Activated naive CD4-positive, alpha-beta T cell (primary cell): ENCODE measurements at regions not wholly inside any gene's neighbourhood (a gene's known extent, or its start where the extent isn't known, plus 50 kb on each side); places are given as distances from the start of the nearest gene placed in this dataset.

Source experiments
- DNase-seq, 4 experiments: peaks; one replicate each; lab custom pipeline; 2025; lab: John Stamatoyannopoulos, UW

- no peak for DNase-seq
Measured at GRCh38 chr9:118510711-118511110, 806.5 kb downstream of the TLR4 start.

GRCh38 chr9:118515947-118516346 is 811.7 kb downstream of the TLR4 start:
- no peak for DNase-seq

DNA sequence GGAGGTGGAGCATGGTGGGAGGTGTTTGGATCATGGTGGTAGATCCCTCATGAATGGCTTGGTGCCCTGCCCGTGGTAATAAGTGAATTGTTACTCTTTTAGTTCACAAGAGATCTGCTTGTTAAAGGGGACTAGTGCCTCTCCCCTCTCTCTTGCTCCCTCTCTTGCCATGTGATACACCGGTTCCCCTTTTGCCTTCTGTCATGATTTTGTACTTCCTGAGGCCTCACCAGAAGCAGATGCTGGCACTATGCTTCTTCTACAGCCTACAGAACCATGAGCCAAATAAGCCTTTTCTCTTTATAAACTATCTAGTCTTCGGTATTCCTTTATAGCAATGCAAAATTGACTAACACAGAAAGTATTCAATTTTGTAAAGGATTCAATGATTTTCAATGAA is 817.1 kb downstream of the TLR4 start:
- no peak for DNase-seq

GRCh38 chr9:118522093-118523028 is 818.2 kb downstream of the TLR4 start:
- no peak for DNase-seq

GRCh38 chr9:118527261-118527660 is 823.1 kb downstream of the TLR4 start:
- DNase-seq = no peak

DNA sequence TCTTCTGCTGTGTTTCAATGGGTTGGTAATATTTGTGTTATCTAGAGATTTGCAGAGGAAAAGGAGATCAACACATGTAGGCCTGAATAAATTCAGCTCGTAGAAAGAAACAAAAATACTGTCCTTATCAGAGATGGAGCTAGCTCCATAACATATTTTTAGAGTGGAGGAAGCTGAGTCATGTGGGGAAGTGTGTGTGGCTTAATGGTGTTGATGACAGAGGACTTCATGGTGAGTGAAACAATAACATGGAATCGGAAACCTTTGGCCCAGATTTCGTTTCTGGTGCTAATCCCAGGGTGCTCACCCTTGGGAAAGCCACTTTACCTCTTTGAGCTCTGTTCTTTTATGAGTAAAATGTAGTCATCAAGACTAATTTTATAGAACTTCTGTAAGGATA is 825.0 kb downstream of the TLR4 start:
- DNase-seq = no peak

DNA sequence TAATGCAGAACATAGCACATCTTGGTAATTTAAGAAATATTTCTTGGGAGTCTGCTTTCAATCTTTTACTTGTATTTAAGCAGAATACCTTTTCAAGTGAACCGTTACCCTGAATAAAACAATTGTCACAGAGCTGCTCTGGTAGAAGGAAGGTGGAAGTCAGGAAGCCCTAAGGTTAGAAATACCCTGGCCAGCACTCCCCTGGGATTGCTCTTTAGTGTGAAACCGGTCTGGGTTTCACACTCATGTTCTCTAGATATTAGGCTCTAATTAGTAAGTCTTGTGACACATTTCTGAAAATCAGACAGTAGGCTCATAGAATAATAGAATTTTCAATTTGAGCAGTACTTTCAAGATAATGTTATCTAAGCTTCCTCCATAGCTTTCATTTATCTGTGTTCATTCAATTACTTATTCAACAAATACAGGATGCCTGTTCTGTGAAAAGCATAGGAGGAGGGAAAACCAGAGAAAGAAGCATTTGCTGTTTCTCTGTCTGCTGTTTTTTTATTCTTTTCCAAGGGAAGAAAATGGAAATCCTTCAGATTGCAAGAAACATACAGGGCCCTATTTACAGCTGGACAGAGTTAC is 825.5 kb downstream of the TLR4 start:
- DNase-seq = no peak

DNA sequence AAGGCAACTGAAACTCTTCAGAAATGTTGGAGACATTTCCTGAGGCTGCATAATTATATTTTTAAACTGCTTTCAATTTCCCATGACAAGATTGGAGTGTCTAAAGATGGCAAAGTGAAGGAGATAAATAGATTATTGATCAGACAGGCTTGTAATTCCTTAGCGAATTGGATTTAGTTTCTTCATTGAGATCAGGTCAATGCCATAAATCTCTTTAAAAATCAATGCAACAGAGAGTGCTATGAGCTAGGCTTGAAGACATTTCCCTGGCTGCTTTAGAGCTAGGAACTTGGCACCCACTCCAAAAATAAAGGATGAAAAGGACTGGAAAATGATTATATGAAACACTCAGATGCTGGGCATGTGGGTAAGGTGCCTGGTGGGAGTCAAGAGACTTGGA is 828.4 kb downstream of the TLR4 start:
- DNase-seq = no peak

DNA sequence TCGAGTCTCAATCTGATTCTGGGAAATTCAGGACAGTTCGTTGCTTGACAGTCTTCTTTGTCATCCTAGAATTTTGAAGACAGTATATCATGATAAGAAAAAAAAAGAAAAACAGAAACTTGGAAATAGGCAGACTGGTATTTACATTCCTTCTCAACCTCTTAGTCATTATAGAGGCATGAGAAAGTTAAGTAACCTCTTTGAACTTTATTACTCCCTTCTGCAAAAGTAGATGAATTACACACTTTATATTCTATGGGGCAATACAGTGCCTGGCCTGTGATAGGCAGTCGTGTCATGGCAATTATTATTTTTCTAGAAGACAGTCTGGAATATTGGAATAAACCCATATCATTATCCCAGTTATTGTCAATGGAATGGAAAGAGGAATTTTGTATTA is 828.9 kb downstream of the TLR4 start:
- DNase-seq = no peak

DNA sequence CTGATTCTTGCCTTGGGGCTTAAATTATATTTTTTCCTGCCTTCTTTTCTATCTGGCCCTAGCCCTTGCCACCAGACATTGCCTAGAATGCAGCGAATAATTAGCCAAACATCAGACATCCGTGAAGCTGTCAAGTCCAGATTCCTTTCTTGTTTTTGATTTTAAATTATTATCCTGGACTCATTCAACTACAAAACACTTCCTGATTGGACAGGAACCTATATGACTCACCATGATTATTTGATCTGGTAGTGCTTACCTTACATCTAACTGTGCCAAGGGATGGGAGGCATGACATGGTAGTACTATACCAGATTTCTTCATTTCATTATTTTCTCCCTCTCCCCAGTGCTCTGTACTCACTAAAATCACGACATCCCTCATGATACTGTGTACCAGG is 829.6 kb downstream of the TLR4 start:
- no peak for DNase-seq

DNA sequence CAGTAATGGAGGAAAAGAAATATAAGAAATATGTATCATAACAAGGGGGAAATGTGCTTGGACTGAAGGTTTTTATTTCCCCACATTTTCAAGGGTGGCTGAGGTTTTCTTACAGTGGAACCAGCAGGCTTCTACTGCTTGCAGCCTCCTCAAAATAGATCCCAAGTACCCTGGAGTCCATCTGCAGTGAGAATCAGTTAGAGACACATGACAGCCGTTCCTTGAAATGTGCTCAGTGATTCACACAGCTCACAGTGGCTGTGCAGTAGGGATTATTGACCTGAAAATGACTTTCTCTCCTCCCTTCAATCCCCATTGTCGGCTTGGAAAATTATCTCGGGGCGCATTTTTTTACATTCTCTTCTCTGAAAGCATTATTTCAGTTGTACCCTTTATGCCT is 832.0 kb downstream of the TLR4 start:
- no peak for DNase-seq

GRCh38 chr9:118538959-118539358 is 830.3 kb downstream of the BRINP1 start:
- no peak for DNase-seq

DNA sequence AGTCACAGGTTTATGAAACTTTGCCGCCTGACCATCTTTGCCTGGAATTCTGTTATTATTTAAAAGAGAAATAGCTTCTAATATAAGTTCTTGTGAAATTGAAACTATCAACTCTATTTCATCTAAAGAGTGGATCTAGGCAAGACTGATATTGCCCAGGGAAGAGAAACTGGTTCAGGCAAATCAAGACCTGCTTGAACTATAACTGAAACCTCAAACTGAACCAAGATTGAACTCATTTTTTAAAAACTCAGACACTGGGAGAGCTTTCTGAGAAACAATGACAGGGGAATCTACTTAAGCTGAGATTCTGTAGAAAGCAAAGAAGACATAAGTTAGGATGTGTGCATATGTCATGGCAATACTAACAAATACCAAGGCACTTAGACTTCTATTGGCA is 815.8 kb downstream of the BRINP1 start:
- DNase-seq = no peak

GRCh38 chr9:118554987-118555386 is 814.2 kb downstream of the BRINP1 start:
- DNase-seq = no peak

- no peak for DNase-seq
Measured at GRCh38 chr9:118558026-118558425, 811.2 kb downstream of the BRINP1 start.

- DNase-seq = no peak
Measured at GRCh38 chr9:118558891-118559290, 810.3 kb downstream of the BRINP1 start.

GRCh38 chr9:118561051-118561450 is 808.2 kb downstream of the BRINP1 start:
- no peak for DNase-seq

- DNase-seq = no peak
Measured at GRCh38 chr9:118563677-118564076, 805.6 kb downstream of the BRINP1 start.

- no peak for DNase-seq
Measured at GRCh38 chr9:118567861-118568260, 801.4 kb downstream of the BRINP1 start.

GRCh38 chr9:118568704-118569103 is 800.5 kb downstream of the BRINP1 start:
- no peak for DNase-seq

DNA sequence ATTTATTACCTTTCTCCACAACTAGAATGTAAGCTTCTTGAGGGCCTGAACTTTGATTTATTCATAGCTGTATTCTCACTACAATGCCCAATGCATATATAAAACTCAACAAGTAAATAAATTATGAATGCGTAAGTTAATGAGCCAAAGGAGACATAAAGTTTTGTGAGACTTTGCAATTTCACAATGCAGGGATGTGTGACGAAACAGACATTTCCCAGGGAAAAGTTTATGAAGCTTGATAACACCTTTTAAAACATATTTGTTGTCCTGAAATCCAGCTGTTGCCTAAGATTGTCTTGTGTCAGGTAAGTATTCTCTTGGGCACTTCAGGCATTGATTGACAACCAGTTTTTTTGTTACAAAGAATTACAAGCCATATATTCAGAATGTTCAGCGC is 800.1 kb downstream of the BRINP1 start:
- DNase-seq = no peak

DNA sequence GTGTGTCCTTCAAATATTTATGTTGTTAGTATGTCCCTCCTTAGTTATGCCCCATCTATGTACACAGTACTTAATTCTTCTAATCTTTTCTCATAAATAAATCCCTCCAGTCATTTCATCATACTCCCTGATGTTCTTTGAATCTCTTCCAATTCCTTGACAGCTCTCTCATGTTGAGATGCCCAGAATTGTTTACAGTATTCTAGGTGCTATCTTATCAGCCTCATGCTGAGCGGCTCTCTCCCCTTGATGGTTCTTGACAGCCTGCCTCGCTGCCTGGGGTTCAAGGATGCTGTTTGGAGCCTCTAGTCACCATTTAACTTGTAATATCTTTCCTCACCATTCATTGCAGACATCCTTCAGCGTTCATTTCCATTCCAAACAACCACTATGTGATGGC is 799.2 kb downstream of the BRINP1 start:
- no peak for DNase-seq

- DNase-seq = no peak
Measured at GRCh38 chr9:118575341-118576070, 793.7 kb downstream of the BRINP1 start.
